ENCODE measurements at regions not wholly inside any gene's neighbourhood (a gene's known extent, or its start where the extent isn't known, plus 50 kb on each side); places are given as distances from the start of the nearest gene placed in this dataset.
"Not testable (repeated sequence)": the region's sequence is repeated elsewhere in the genome, so short reads cannot be mapped to it uniquely, and the experiment has no call there.

DNA sequence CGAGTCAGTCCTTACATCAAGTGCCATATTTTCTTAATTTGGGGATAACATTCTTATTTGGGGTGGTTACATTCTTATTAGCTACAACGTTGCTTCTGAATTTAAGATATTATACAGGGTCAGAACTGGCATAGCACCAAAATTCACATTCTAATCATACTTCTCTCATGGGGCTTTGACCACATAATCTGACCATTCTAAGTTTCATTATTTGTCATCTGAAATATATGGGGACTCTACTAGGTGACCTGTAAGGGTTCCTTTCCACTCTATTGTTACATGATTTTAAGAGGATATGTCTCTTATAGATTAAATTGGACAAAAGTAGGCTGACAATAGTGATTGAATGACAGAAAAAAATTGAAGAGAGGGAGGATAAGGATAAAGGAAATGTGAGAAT is 536.5 kb downstream of the KCTD12 start:
- DNase-seq (ENCODE audit: low spot score) = no peak

DNA sequence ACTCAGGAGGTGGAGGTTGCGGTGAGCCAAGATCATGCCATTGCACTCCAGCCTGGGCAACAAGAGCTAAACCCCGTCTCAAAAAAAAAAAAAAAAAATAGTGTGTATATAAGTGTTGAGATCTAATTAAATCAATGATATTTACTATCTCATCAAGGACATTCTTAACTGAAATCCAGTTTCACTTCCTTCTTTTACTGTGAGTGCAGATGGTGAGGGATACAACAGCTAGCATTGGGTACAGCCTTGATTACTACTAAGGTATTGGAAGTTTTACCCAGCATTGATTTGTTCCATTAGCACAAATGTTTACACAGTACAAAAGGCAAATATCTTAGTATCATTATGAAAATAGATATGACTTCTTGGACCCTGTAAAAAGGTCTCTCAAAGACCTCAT is 546.6 kb downstream of the KCTD12 start:
- DNase-seq (ENCODE audit: low spot score) = no peak

DNA sequence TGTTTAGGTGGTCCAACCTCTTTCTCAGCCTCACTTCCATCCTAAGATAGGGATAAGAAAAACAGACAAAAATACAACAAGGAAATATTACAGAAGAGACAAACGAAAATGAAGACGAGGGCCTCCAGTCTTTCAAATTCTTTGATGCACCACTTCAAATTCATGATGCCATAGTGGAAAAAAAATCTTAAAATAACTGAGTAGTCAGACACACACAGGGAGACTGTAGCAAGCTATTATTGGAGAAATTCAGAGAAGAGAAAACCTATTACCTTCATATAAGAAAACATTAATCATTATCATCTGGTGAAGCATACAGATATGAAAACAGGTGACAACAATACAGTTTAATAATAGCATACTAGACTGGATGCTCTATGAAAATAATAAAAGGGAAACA is 548.2 kb downstream of the KCTD12 start:
- DNase-seq (ENCODE audit: low spot score) = no peak

DNA sequence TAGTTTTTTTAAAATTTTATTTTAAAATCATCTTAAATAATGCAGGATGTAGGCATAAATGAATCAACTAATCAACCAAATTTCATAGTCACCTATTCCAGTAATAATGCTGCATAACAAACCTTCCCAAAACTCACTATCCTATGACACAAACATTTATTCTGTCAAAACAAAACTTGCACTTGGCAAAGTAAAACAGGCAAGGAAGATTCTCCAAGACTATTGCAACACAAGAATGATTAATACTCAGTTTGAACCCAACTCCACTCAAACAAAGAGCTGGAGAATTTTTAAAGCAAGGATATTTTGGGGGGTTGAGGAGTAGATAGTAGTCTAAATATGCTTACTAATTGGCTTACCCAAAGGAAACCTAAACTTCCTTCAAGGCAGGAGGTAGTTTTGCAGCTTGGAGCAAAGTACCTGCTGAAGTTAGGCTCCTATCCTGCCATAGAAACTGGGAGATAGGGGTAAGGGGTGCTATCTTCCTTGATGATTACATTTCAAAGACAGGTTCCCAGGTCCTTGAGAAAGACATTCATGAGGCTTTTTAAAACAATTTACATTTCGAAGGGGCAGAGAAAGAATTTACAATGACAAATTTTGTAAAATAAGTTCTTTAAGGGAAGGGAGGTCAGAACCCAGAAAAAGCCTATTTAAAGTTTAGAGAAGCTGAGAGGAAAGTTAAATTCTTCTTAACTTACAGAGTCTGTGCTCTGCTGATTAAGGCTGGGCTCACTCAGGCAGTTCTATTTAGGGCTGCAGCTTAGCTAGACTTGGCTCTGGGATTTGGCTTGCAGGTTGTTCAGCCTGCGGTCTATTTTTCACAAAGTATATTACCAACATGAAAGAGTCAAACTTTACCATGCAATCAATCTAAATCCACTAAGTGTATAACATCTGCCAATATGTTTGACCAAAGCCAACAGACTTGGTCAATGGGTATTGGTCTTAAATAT is 549.0 kb downstream of the KCTD12 start:
- no peak for DNase-seq (ENCODE audit: low spot score)

DNA sequence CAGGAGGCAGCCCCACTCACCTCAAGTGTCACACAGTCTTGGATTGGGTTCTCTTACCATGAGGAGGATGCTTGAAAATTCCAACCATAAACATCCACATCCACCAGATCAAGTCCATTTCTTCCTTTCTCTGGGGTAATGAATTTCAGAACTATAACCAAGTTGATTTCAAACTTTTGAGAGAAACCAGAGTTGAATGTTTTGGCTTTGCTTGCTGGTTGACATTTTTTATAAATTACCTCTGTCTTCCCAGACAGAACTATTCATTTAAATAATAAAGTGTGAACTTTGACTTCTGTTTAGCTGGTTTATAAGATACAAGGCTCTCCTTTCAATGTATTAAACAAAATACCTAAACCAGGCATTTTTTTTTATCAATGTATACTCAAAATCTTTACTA is 550.7 kb downstream of the KCTD12 start:
- no peak for DNase-seq (ENCODE audit: low spot score)

DNA sequence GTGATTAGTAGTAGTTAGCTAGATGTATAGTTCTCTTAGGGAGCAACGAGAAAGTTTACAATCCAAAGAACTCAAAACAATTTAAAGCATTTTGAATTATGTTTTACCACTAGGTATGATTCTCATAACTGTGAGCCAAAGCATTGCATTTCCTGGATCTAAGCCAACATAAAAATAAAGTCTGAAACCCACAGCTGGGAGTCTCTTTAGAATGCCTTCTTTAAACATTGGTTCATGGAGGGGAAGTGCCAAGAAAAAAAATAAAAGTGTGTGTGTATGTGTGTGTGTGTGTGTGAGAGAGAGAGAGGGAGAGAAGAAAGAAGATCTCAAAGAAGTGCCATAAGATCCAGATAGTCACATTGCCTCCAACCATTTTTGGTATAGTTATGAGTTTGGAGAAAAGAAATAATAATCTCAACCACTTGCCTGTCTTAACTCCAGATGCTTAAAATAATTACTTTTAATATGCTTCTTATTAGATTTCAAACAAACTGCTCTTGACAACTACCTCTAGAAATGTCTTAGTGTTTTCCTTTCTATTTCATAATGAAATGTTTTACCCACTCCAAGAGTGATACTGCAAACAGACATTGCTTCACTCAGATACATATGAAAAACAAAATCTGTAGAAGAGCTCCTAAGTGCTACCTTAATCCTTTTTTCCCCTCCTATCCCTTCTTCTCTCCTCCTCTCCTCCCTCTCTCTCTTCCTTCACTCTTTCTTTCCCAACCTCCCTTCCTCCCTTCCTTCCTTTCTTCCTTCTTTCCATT is 554.1 kb downstream of the KCTD12 start:
- no peak for DNase-seq (ENCODE audit: low spot score)

DNA sequence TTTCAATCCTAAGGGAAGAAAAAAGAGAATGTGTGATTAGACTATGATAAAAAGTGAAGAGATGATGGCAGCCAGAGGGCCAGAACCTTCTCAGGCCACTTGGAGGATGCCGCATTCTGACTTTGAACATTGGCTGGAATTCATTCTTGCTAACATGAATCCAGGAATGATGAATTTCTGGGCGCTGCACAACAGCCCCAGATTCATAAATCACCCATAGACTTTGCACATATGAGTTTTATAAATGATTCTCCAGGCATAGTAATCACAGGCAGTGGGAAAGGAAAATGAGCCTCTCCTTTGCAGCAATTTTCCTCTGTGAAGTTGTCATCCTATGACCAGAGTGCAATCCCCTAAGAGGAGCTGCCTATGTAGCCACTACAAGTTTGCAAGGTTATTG is 555.4 kb downstream of the KCTD12 start:
- no peak for DNase-seq (ENCODE audit: low spot score)

DNA sequence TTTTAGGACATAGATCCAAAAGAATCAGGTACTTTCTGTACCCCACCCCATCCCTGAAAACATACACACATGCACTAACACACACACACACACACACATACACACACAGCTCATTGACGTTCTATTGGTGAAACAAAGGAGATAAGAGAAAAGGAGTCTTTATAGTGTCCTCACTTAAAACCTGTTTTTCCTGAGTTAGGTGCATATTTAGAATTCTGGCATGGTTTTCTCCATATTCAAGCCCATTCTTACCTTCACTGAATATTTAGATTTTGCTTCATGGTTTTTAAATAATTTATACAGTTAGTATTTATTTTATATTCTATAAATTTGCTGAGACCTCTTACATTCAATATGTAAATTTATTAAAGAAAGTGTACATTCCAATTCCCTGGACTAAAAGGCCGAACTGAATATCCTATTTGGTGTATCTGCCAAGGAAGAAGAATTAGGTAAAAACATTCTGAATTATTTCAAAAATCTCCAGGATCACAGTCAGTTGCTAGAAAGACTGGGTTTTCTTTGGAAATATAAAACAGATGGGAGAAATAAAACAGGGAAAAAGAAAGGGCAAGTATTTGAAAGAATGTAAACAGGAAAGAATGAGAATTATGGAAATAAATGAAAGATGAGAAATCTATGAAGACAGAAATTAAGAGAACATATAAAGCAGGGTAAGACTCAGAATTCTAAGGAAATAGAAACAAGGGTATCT is 556.2 kb downstream of the KCTD12 start:
- no peak for DNase-seq (ENCODE audit: low spot score)

DNA sequence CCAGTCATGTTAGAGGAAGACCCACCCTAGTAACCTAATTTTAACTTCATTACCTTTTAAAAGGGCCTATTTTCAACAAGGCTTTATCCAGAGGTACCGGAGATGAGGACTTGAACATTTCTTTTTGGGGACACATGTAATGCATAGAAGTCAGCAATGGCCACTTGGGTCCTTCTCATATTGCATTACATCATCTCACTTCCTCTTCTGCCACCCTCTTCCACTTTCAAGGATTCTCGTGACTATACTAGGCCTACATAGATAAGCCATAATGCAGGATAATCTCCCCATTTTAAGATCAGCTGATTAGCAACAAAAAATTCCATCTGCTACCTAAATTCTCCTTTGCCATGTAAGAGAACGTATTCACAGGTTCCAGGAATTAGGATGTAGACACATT is 557.2 kb downstream of the KCTD12 start:
- DNase-seq (ENCODE audit: low spot score) = no peak

DNA sequence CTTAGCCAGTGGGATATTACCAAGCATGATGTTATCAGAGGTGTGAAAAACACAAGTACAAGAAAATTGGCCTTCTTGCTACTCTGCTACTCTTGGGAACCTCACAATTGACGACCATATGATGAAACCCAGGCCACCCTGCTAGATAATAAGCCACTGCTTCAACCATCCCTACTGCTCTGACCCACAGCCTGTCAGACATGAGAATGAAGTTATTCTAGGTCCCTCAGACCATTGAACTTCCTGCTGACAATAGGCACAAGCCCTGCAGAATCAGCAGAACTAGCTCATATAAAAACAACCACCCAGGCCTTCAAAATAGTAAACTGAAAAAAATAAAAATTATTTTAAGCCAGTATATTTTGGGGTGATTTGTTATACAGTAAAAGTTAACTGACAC is 559.9 kb downstream of the KCTD12 start:
- DNase-seq (ENCODE audit: low spot score) = no peak

DNA sequence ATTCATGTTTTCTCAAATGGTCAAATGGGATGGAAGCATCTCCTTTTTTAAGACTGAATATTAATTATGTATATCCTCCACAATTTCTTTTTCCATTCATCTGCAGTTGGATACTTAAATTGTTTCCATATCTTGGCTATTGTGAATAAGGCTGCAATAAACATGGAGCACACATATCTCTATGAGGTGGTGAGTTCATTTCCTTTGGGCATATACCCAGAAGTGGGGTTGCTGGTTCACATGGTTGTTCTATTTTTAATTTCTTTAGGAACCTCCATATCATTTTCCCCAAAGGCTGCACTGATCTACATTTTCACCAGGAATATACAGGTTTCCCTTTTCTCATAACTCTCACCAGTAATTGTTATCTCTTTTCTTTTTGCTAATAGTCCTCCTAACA is 566.3 kb downstream of the KCTD12 start:
- no peak for DNase-seq (ENCODE audit: low spot score)

DNA sequence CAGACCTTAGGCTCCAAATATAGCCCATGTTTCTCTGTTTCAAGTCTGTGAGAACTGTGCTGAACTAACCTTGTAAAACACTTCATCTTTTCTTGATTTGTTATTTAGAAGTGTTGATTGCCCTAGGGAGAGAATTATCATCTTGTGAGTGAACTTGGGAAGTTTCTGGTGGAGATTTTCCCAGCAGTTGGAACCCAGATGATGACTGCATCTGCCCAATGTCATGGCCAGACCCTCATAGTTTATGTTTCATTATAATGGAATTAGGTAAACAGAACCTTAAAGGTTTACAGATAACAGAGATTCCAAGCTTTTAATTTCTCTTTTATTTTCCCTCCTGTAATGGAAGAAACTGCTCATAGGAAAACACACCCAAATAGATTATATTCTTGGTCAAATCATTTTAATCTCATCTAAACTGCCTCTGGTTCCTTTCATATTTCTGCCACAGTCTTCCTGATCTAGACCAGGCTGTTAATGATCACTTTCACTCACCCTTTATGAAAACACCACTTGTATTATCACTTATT is 569.1 kb downstream of the KCTD12 start:
- no peak for DNase-seq (ENCODE audit: low spot score)

DNA sequence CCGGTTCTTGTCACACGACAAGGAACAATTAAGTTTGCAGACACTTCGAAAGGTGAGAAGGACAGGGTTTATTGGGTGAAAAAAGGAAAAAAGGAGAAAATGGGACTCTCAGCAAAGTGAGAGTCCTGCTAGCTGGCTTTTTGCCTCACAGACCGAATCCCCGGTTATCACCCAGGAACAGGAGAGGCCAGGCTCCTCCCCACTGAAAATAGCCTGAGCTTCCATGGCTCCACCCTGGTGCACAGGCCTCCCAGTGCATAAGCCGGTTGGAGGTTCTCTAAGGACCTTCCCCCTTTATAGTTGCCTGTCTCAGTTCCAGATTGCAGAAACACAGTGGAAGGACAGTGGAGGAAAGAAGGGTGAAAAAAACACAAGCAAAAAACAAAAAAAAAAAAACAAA is 571.7 kb downstream of the KCTD12 start:
- no peak for DNase-seq (ENCODE audit: low spot score)

DNA sequence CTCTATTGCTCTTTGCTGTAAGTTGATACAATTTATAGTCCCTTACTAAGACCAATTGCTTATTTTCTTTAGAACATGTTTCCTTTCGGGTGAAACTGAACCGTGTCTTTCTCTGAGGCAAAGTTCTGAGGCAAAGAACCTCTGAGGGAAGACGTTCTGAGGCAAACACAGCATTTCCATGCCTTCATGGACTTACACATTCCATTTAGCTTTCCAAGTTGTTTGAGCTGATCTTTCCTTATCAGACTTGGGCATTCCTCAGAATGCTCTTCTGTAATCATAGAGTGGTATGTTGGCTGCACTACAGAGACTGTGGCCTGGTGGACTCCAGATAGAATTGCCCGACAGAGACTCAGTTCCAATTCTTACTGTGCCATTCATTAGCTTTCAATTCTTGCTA is 579.1 kb downstream of the KCTD12 start:
- no peak for DNase-seq (ENCODE audit: low spot score)

DNA sequence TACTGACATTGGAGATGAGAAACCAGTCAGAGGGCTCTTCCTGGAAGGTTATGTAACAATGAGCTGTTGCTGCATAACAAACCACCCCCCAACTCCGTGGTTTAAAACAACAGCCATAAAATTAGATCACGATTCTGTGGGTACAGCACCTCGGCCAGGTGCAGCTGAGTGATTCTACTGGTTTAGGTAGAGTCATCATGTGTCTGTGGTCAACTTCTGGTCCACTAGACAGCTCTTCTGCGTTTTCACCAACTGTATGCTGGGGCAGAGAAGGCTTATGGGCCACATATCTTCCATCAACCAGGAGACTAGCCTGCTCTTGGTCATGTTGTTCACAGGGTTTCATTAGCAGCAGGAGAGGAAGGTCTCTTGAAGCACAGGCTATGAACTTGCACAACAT is 585.5 kb downstream of the KCTD12 start:
- DNase-seq (ENCODE audit: low spot score) = no peak

DNA sequence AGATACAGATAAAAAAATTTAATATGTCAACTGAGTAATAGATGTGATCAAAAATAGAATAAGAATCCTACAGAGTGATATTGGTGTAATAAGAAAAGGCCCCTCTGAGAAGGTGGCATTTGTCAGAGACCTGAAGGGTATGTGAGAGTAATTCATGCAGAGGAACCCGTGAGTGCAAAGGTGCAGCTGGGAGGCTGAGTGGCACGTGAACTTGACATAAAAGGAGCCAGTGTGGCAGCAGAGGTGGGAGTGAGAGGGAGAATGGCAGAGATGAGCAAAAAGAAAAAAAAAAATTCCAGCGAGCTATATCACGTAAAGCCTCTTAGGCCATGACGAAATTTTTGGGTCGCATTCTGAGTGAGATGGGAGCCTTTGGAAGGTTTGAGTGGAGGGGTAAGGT is 588.9 kb downstream of the KCTD12 start:
- DNase-seq (ENCODE audit: low spot score) = no peak

DNA sequence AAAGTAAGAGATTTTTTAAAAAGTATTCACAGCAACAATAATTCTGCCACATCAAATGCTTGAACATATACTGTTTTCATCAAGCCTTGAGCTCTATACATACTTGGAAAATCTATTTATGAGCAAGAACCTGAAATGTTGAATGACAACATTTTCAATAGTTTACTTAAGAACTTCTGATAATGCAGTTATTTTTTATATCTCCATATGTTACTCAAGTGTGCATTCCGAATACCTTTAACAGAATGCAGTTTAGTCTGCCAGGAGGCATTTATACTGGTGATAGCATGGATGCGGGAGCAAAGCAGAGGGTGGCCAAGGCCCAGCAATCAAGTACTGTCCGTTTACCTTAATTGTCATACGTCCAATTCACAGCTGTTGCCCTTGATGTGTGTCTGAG is 589.5 kb downstream of the KCTD12 start:
- no peak for DNase-seq (ENCODE audit: low spot score)

DNA sequence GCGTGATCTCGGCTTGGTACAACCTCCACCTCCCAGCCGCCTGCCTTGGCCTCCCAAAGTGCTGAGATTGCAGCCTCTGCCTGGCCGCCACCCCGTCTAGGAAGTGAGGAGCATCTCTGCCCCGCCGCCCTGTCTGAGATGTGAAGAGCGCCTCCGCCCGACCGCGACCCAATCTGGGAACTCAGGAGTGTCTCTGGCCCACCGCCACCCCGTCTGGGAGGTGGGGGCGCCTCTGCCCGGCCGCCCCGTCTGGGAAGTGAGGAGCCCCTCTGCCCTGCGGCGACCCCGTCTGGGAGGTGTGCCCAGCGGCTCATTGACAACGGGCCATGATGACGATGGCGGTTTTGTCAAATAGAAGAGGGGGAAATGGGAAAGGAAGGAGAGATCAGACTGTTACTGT is 591.2 kb downstream of the KCTD12 start:
- DNase-seq (ENCODE audit: low spot score) = not testable (repeated sequence)

DNA sequence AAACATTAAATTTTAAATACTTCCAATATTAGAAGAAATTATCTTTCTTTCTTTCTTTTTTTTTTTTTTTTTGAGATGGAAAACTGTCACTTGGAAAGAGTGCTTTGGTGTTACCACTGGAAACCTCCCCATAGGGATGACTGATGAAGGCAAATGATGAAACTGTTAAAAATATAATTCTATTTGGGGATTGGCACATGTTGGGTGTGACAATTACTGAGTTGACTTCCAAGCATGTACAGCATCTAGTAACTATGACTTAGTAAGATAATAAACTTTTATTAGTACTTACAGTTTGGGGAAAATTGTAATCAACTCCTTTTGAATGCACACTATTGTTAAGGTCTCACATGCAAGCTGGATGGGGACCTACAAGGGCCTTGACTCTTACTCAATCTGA is 592.5 kb downstream of the KCTD12 start:
- DNase-seq (ENCODE audit: low spot score) = no peak

DNA sequence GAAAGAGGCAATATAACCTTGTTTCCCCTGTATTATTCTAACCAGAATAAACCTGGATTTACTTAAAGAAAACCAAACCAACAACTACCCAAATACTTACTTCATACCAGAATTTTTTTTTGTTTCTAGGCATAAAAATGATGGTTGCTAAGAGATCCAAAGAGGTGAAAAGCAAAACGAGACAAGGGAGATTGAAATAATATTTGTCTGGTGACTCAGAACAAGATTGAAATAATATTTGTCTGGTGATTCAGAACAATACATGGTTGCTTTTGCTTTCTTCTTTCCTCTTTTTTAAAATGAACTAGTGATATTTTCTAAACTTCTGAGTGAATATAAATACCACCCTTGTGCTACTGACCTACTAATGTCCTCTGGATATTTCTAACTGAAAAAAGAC is 592.9 kb downstream of the KCTD12 start:
- no peak for DNase-seq (ENCODE audit: low spot score)

DNA sequence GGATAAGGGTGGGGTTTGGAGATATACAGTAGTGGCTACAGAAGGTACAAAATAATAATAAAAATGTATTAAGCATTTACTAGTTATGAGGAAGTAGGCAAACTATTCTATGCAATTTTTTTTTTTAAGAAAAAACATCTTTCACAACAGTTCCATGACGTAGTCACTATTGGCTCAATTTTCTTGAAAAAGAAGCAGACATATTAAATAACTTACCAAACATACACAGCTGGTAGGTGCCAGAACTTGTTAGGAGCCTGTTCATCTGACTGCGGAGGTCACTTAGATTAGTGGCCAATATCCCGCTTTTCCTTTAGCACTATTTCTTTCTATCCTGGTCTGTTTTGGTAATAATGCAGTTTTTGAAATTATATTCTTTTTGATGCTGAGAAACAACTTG is 593.5 kb downstream of the KCTD12 start:
- no peak for DNase-seq (ENCODE audit: low spot score)

DNA sequence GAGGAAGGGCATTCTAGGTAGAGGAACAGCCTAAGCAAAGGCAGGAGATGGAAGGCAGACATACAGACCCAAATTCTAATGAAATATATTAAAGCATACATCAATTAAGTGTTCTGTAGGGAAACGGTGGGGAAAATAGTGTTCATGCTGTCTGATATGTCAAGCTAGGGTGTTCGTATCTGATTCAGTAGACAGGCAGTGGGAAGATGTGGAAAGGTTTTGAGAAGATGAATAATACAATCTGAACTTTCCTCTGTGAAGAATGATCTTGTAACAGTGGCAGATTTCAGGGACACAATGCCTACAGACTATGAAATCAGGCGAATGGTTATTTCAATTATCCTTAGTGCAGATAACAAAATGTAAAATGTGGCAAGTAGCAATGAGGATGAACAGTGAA is 594.2 kb downstream of the KCTD12 start:
- DNase-seq (ENCODE audit: low spot score) = no peak
